ENCODE measurements at regions not wholly inside any gene's neighbourhood (a gene's known extent, or its start where the extent isn't known, plus 50 kb on each side); places are given as distances from the start of the nearest gene placed in this dataset.
"Not testable (repeated sequence)": the region's sequence is repeated elsewhere in the genome, so short reads cannot be mapped to it uniquely, and the experiment has no call there.

- BruUV-seq (replicated peaks); H3K36me3 Mint-ChIP-seq (ENCODE audit: insufficient read depth, unreplicated experiment); H3K4me3 Mint-ChIP-seq (ENCODE audit: unreplicated experiment); POLR2A ChIA-PET; H3K27me3 Mint-ChIP-seq (ENCODE audit: insufficient read depth, unreplicated experiment); CTCF ChIA-PET; H3K9me3 Mint-ChIP-seq (ENCODE audit: unreplicated experiment); intact Hi-C loops (cut with micrococcal nuclease); H3K4me1 Mint-ChIP-seq (ENCODE audit: insufficient read depth, unreplicated experiment); H3K27ac Mint-ChIP-seq (ENCODE audit: low read depth, unreplicated experiment): not testable (repeated sequence)
- peak; percentile 17 for DNase-seq (ENCODE audit: unreplicated experiment)
- TF ChIP-seq CTCF (IDR thresholded peaks at IDR 0.05; ENCODE audit: unreplicated experiment): peak; percentile 63
Measured at GRCh38 chr7:6938284-6938683, 112.2 kb upstream of the CCZ1B start.

- H3K4me1 Mint-ChIP-seq (ENCODE audit: insufficient read depth, unreplicated experiment); H3K9me3 Mint-ChIP-seq (ENCODE audit: unreplicated experiment); CTCF ChIA-PET; POLR2A ChIA-PET; H3K27ac Mint-ChIP-seq (ENCODE audit: low read depth, unreplicated experiment); BruUV-seq (replicated peaks); DNase-seq (ENCODE audit: unreplicated experiment); intact Hi-C loops (cut with micrococcal nuclease); H3K36me3 Mint-ChIP-seq (ENCODE audit: insufficient read depth, unreplicated experiment); H3K27me3 Mint-ChIP-seq (ENCODE audit: insufficient read depth, unreplicated experiment); H3K4me3 Mint-ChIP-seq (ENCODE audit: unreplicated experiment): not testable (repeated sequence)
Measured at GRCh38 chr7:6939126-6939525, 113.1 kb upstream of the CCZ1B start.

GRCh38 chr7:6939896-6940295 lies 113.8 kb upstream of the CCZ1B start:
- H3K27ac Mint-ChIP-seq (ENCODE audit: low read depth, unreplicated experiment); DNase-seq (ENCODE audit: unreplicated experiment); H3K4me3 Mint-ChIP-seq (ENCODE audit: unreplicated experiment); BruUV-seq (replicated peaks); H3K36me3 Mint-ChIP-seq (ENCODE audit: insufficient read depth, unreplicated experiment); H3K27me3 Mint-ChIP-seq (ENCODE audit: insufficient read depth, unreplicated experiment); H3K9me3 Mint-ChIP-seq (ENCODE audit: unreplicated experiment); H3K4me1 Mint-ChIP-seq (ENCODE audit: insufficient read depth, unreplicated experiment); intact Hi-C loops (cut with micrococcal nuclease); POLR2A ChIA-PET: not testable (repeated sequence)
- CTCF ChIA-PET: interaction anchor here (0.6 to 0.7 kb wide), 2 partner anchors 160 to 424 kb away, joined by 3 read pairs; no protein-coding TSS in a partner anchor

- intact Hi-C loops (cut with micrococcal nuclease): not testable (repeated sequence)
- CTCF ChIA-PET: interaction anchor here (1.0 kb wide), 1 partner anchor 471 kb away, joined by 3 read pairs; no protein-coding TSS in a partner anchor
Measured at GRCh38 chr7:6946873-6947272, 120.8 kb upstream of the CCZ1B start.

GRCh38 chr7:6950231-6950630 lies 124.2 kb upstream of the CCZ1B start:
- H3K9me3 Mint-ChIP-seq (ENCODE audit: unreplicated experiment); POLR2A ChIA-PET; H3K4me1 Mint-ChIP-seq (ENCODE audit: insufficient read depth, unreplicated experiment); H3K27ac Mint-ChIP-seq (ENCODE audit: low read depth, unreplicated experiment); H3K36me3 Mint-ChIP-seq (ENCODE audit: insufficient read depth, unreplicated experiment); H3K27me3 Mint-ChIP-seq (ENCODE audit: insufficient read depth, unreplicated experiment); DNase-seq (ENCODE audit: unreplicated experiment); intact Hi-C loops (cut with micrococcal nuclease); BruUV-seq (replicated peaks); H3K4me3 Mint-ChIP-seq (ENCODE audit: unreplicated experiment): not testable (repeated sequence)
- CTCF ChIA-PET: interaction anchor here (1.2 kb wide), 1 partner anchor 20 kb away, joined by 3 read pairs; no protein-coding TSS in a partner anchor

More at GRCh38 chr7:6946873-6947272, 120.8 kb upstream of the CCZ1B start:
- H3K4me3 Mint-ChIP-seq (ENCODE audit: unreplicated experiment); H3K9me3 Mint-ChIP-seq (ENCODE audit: unreplicated experiment); H3K27me3 Mint-ChIP-seq (ENCODE audit: insufficient read depth, unreplicated experiment); H3K36me3 Mint-ChIP-seq (ENCODE audit: insufficient read depth, unreplicated experiment); H3K27ac Mint-ChIP-seq (ENCODE audit: low read depth, unreplicated experiment); H3K4me1 Mint-ChIP-seq (ENCODE audit: insufficient read depth, unreplicated experiment); POLR2A ChIA-PET; BruUV-seq (replicated peaks); DNase-seq (ENCODE audit: unreplicated experiment): not testable (repeated sequence)

GRCh38 chr7:6951553-6951952 lies 125.5 kb upstream of the CCZ1B start:
- DNase-seq (ENCODE audit: unreplicated experiment); intact Hi-C loops (cut with micrococcal nuclease); H3K27me3 Mint-ChIP-seq (ENCODE audit: insufficient read depth, unreplicated experiment); H3K36me3 Mint-ChIP-seq (ENCODE audit: insufficient read depth, unreplicated experiment); POLR2A ChIA-PET; H3K27ac Mint-ChIP-seq (ENCODE audit: low read depth, unreplicated experiment); BruUV-seq (replicated peaks); H3K4me3 Mint-ChIP-seq (ENCODE audit: unreplicated experiment); H3K4me1 Mint-ChIP-seq (ENCODE audit: insufficient read depth, unreplicated experiment); H3K9me3 Mint-ChIP-seq (ENCODE audit: unreplicated experiment): not testable (repeated sequence)
- CTCF ChIA-PET: interaction anchor here (1.0 to 1.2 kb wide), 4 partner anchors 21 to 614 kb away, joined by 3 read pairs; no protein-coding TSS in a partner anchor
